GM12878 (cell line): ENCODE measurements at regions not wholly inside any gene's neighbourhood (a gene's known extent, or its start where the extent isn't known, plus 50 kb on each side); places are given as distances from the start of the nearest gene placed in this dataset.

Experiments
- CBX5 ChIP-seq: sonication (generic); IDR thresholded peaks from 2 replicates; pipeline ENCODE4 v1.6.1; 2016; ENCODE audit warnings: low read depth, moderate library complexity, mild to moderate bottlenecking, inconsistent platforms
- CHD1 ChIP-seq: IDR thresholded peaks from 2 replicates; pipeline ENCODE4 v1.6.1; 2012; ENCODE audit warnings: low read depth, low read length, improper control_type of control experiment
- EGR1 ChIP-seq, 2 experiments: IDR thresholded peaks; 1 replicate in 1 of 2; 2 replicates in 1 of 2; pipeline ENCODE4 v1.6.1; 2011 to 2012; ENCODE audit warnings: low read depth in 2 of 2, low read length in 2 of 2, borderline replicate concordance in 1 of 2, mild to moderate bottlenecking in 1 of 2, moderate library complexity in 1 of 2
- NR2C1 ChIP-seq: fragments of 450-650 bp; IDR thresholded peaks from 2 replicates; pipeline ENCODE4 v1.6.1; 2017; ENCODE audit warnings: antibody characterized with exemption, mild to moderate bottlenecking, moderate library complexity
- RB1 ChIP-seq: fragments of 450-650 bp; formaldehyde crosslinking; IDR thresholded peaks from 2 replicates; pipeline ENCODE4 v1.6.1; 2017; ENCODE audit warnings: mild to moderate bottlenecking, borderline replicate concordance
- SREBF2 ChIP-seq: IDR thresholded peaks from 2 replicates; pipeline ENCODE4 v1.6.1; 2012; ENCODE audit warnings: mild to moderate bottlenecking, low read length
- ZBTB11 ChIP-seq: fragments of 450-650 bp; formaldehyde crosslinking; IDR thresholded peaks from 2 replicates; pipeline ENCODE4 v1.5.0; 2022; ENCODE audit warnings: mild to moderate bottlenecking, missing genetic modification characterization
- ZNF217 ChIP-seq: fragments of 450-650 bp; IDR thresholded peaks from 2 replicates; pipeline ENCODE4 v1.6.1; 2017; ENCODE audit warnings: antibody characterized with exemption, mild to moderate bottlenecking
- TF ChIP-seq, protein P1 (sequence below): IDR thresholded peaks from 2 replicates; pipeline ENCODE4 v1.6.1; 2011; ENCODE audit warnings: mild to moderate bottlenecking, low read depth, low read length, moderate library complexity; ENCODE audit not compliant: insufficient replicate concordance

DNA sequence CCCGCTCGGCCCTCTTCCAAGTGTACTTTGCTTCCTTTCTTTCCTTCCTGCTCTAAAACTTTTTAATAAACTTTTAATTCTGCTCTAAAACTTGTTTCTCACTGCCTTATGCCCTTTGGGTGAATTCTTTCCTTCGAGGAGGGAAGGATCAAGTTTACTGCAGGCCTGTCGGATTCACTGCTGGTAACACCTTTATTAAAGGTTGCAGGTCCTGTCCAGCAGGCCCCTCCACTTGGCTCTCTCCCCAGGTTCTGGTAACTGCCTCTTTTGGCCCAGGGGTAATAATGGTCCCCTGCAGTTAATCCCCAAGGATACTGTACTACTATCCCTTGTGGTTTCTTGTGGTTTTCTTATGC lies 152.7 kb upstream of the EEA1 start (continued):
- TF ChIP-seq CBX5 (no peak), NR2C1 (no peak), ZBTB11 (CRISPR knock-in tag) (no peak), SREBF2 (no peak), EGR1 (IDR thresholded peaks at IDR 0.05; ENCODE audit: borderline replicate concordance in 1 of 2, low read depth in 2 of 2, low read length in 2 of 2) (no peak), ZNF217 (no peak), CHD1 (no peak), RB1 (no peak)
- TF ChIP-seq, protein P1, sequence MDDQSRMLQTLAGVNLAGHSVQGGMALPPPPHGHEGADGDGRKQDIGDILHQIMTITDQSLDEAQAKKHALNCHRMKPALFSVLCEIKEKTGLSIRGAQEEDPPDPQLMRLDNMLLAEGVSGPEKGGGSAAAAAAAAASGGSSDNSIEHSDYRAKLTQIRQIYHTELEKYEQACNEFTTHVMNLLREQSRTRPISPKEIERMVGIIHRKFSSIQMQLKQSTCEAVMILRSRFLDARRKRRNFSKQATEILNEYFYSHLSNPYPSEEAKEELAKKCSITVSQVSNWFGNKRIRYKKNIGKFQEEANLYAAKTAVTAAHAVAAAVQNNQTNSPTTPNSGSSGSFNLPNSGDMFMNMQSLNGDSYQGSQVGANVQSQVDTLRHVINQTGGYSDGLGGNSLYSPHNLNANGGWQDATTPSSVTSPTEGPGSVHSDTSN = no peak
- TF ChIP-seq, all 136 proteins: peak for 0
